Neural cell (in vitro differentiated cells): ENCODE measurements at regions not wholly inside any gene's neighbourhood (a gene's known extent, or its start where the extent isn't known, plus 50 kb on each side); places are given as distances from the start of the nearest gene placed in this dataset.

ENCODE experiments used
- H2AFZ ChIP-seq: fragments of 200-600, 300-800 bp; sonication (generic), shearing (Covaris generic); 2 replicates; pipeline ENCODE4 v1.6.0; 2014; ENCODE audit warnings: low read depth, mild to moderate bottlenecking, antibody characterized with exemption, low read length, moderate library complexity
- H3F3A ChIP-seq: fragments of 200-600 bp; shearing (Covaris generic); 2 replicates; pipeline ENCODE4 v1.6.1; 2016; ENCODE audit warnings: mild to moderate bottlenecking, moderate library complexity, mixed read lengths, antibody characterized with exemption, low read length; ENCODE audit not compliant: insufficient read depth, poor library complexity, severe bottlenecking
- H3K27ac ChIP-seq: fragments of 200-600, 300-800 bp; sonication (generic), shearing (Covaris generic); 2 replicates; pipeline ENCODE4 v1.5.1; 2014; ENCODE audit warnings: mild to moderate bottlenecking, low read length, moderate library complexity
- H3K27me3 ChIP-seq: fragments of 300-800, 200-600 bp; sonication (generic), shearing (Covaris generic); 2 replicates; pipeline ENCODE4 v1.6.0; 2014; ENCODE audit warnings: mild to moderate bottlenecking, low read depth, low read length, moderate library complexity; ENCODE audit not compliant: insufficient read depth
- H3K36me3 ChIP-seq: fragments of 300-800, 200-600 bp; sonication (generic), shearing (Covaris generic); 2 replicates; pipeline ENCODE4 v1.5.1; 2014; ENCODE audit warnings: mild to moderate bottlenecking, antibody characterized with exemption, low read length, moderate library complexity; ENCODE audit not compliant: insufficient read depth
- H3K4me2 ChIP-seq: fragments of 300-800, 200-600 bp; sonication (generic), shearing (Covaris generic); 2 replicates; pipeline ENCODE4 v1.6.0; 2014; ENCODE audit warnings: mild to moderate bottlenecking, low read length
- H3K4me3 ChIP-seq: fragments of 300-800, 200-600 bp; sonication (generic), shearing (Covaris generic); 2 replicates; pipeline ENCODE4 v1.5.1; 2014; ENCODE audit warnings: mild to moderate bottlenecking, low read length, moderate library complexity
- H3K79me2 ChIP-seq: fragments of 200-600 bp; shearing (Covaris generic); replicated peaks from 2 replicates; pipeline ENCODE4 v1.6.0; 2014; ENCODE audit warnings: mild to moderate bottlenecking, low read length, moderate library complexity; ENCODE audit not compliant: insufficient read depth
- H3K9ac ChIP-seq: fragments of 300-800, 200-600 bp; sonication (generic), shearing (Covaris generic); 2 replicates; pipeline ENCODE4 v1.6.1; 2016; ENCODE audit warnings: mild to moderate bottlenecking, low read length, mixed read lengths
- H3K9me2 ChIP-seq: fragments of 200-600 bp; shearing (Covaris generic); 2 replicates; pipeline ENCODE4 v1.6.1; 2016; ENCODE audit warnings: mild to moderate bottlenecking, low read length, mixed read lengths; ENCODE audit not compliant: insufficient read depth
- H3K9me3 ChIP-seq: fragments of 200-600, 300-800 bp; sonication (generic), shearing (Covaris generic); 2 replicates; pipeline ENCODE4 v1.6.1; 2016; ENCODE audit warnings: mild to moderate bottlenecking, mixed run types, low read length, moderate library complexity, mixed read lengths
- H4K20me1 ChIP-seq: fragments of 200-600 bp; shearing (Covaris generic); 2 replicates; pipeline ENCODE4 v1.6.1; 2016; ENCODE audit warnings: mild to moderate bottlenecking, mixed run types; ENCODE audit not compliant: insufficient read depth
- CTCF ChIP-seq: fragments of 450-650 bp; IDR thresholded peaks from 2 replicates; pipeline ENCODE4 v1.5.1; 2014; ENCODE audit warnings: antibody characterized with exemption, mild to moderate bottlenecking, moderate library complexity; ENCODE audit not compliant: poor library complexity, severe bottlenecking
- EP300 ChIP-seq: fragments of 450-650 bp; conservative IDR thresholded peaks from 2 replicates; pipeline ENCODE4 v1.6.1; 2014; ENCODE audit warnings: antibody characterized with exemption, mild to moderate bottlenecking, moderate library complexity; ENCODE audit not compliant: poor library complexity, severe bottlenecking
- EZH2 ChIP-seq: fragments of 200-600, 300-800 bp; shearing (Covaris generic), sonication (generic); IDR thresholded peaks from 2 replicates; pipeline ENCODE4 v1.6.1; 2014; ENCODE audit warnings: antibody characterized with exemption, low read length, borderline replicate concordance, mild to moderate bottlenecking; ENCODE audit not compliant: insufficient read depth, poor library complexity, severe bottlenecking
- MXI1 ChIP-seq: fragments of 450-650 bp; conservative IDR thresholded peaks from 2 replicates; pipeline ENCODE4 v1.6.1; 2014; ENCODE audit warnings: antibody characterized with exemption, mild to moderate bottlenecking; ENCODE audit not compliant: poor library complexity, severe bottlenecking
- POLR2AphosphoS5 ChIP-seq: IDR thresholded peaks from 2 replicates; pipeline ENCODE4 v1.6.1; 2012
- RAD21 ChIP-seq: fragments of 450-650 bp; conservative IDR thresholded peaks from 2 replicates; pipeline ENCODE4 v1.6.1; 2014; ENCODE audit warnings: antibody characterized with exemption, mild to moderate bottlenecking, moderate library complexity
- REST ChIP-seq: IDR thresholded peaks from 2 replicates; pipeline ENCODE4 v1.6.1; 2012; ENCODE audit warnings: borderline replicate concordance
- SMC3 ChIP-seq: fragments of 450-650 bp; conservative IDR thresholded peaks from 2 replicates; pipeline ENCODE4 v1.6.1; 2014; ENCODE audit warnings: antibody characterized with exemption, mild to moderate bottlenecking, moderate library complexity; ENCODE audit not compliant: poor library complexity
- TAF1 ChIP-seq: IDR thresholded peaks from 2 replicates; pipeline ENCODE4 v1.6.1; 2012; ENCODE audit warnings: low read depth

GRCh38 chrX:100076031-100076430 is 334.0 kb downstream of the PCDH19 start:
- Histone ChIP-seq H4K20me1 (no peaks in the 10 kb centered on the region), H3K9me3 (no peaks in the 10 kb centered on the region), H3K9me2 (no peaks in the 10 kb centered on the region), H3K9ac (no peak overlapping the region), H3K4me3 (no peak overlapping the region), H3F3A (no peaks in the 10 kb centered on the region), H3K27ac (no peak overlapping the region), H3K4me2 (no peak overlapping the region), H3K27me3 (no peaks in the 10 kb centered on the region), H3K36me3 (no peaks in the 10 kb centered on the region), H2AFZ (no peak overlapping the region), H3K79me2 (no peaks in the 10 kb centered on the region)
- TF ChIP-seq REST (no peak), EZH2 (no peak), TAF1 (no peak), POLR2AphosphoS5 (no peak), EP300 (no peak), SMC3 (no peak), MXI1 (no peak), CTCF (no peak), RAD21 (no peak)

- H4K20me1 ChIP-seq: no peaks in the 10 kb centered on the region
- H3F3A ChIP-seq: no peaks in the 10 kb centered on the region
- H3K27ac ChIP-seq: no peak overlapping the region
- H3K9me3 ChIP-seq: no peaks in the 10 kb centered on the region
- no peaks in the 10 kb centered on the region for H3K36me3 ChIP-seq
- no peak overlapping the region for H2AFZ ChIP-seq
- no peaks in the 10 kb centered on the region for H3K9me2 ChIP-seq
- no peak overlapping the region for H3K4me3 ChIP-seq
- H3K27me3 ChIP-seq: no peaks in the 10 kb centered on the region
- no peak overlapping the region for H3K4me2 ChIP-seq
- H3K79me2 ChIP-seq: no peaks in the 10 kb centered on the region
- TF ChIP-seq RAD21 (no peak), SMC3 (no peak), EZH2 (no peak), EP300 (no peak), POLR2AphosphoS5 (no peak), TAF1 (no peak), MXI1 (no peak), REST (no peak), CTCF (no peak)
- no peak overlapping the region for H3K9ac ChIP-seq
Observed at GRCh38 chrX:100072336-100072735, 337.7 kb downstream of the PCDH19 start.
